Liver (tissue), 8 donors: ENCODE measurements at regions not wholly inside any gene's neighbourhood (a gene's known extent, or its start where the extent isn't known, plus 50 kb on each side); places are given as distances from the start of the nearest gene placed in this dataset.

ENCODE experiments used
- DNase-seq: peaks from one replicate; pipeline ENCODE4 v3.0.0-alpha.2; 2017; ENCODE audit warnings: low spot score
- H3K27ac ChIP-seq, 2 donors: one replicate each; pipeline ENCODE4 v1.7.0; 2013; ENCODE audit warnings: inconsistent platforms in 2 of 2, low read length in 2 of 2, control low read depth in 1 of 2, low read depth in 1 of 2, mild to moderate bottlenecking in 1 of 2
- H3K27me3 ChIP-seq, 4 donors: one replicate each; pipeline versions ENCODE4 v1.6.1 to v1.7.0; 2013; ENCODE audit warnings: low read length in 3 of 4, inconsistent platforms in 1 of 4, mild to moderate bottlenecking in 1 of 4, moderate library complexity in 1 of 4; ENCODE audit not compliant: control insufficient read depth in 4 of 4, insufficient read depth in 4 of 4
- H3K36me3 ChIP-seq, 4 donors: one replicate each; pipeline versions ENCODE4 v1.6.1 to v1.7.0; 2013; ENCODE audit warnings: low read length in 3 of 4, mild to moderate bottlenecking in 3 of 4, low read depth in 1 of 4, moderate library complexity in 1 of 4; ENCODE audit not compliant: control insufficient read depth in 4 of 4, insufficient read depth in 3 of 4
- H3K4me1 ChIP-seq, 4 donors: one replicate each; pipeline versions ENCODE4 v1.6.1 to v1.7.0; 2013; ENCODE audit warnings: low read length in 3 of 4, mild to moderate bottlenecking in 3 of 4, moderate library complexity in 1 of 4; ENCODE audit not compliant: control insufficient read depth in 4 of 4, insufficient read depth in 4 of 4
- H3K4me3 ChIP-seq, 3 donors: one replicate each; pipeline versions ENCODE4 v1.6.1 to v1.7.0; 2013; ENCODE audit warnings: low read length in 3 of 3, control low read depth in 1 of 3, low read depth in 1 of 3, mild to moderate bottlenecking in 1 of 3
- H3K9ac ChIP-seq, 2 donors: one replicate each; pipeline ENCODE4 v1.7.0; 2013; ENCODE audit warnings: low read length in 2 of 2, mild to moderate bottlenecking in 2 of 2, moderate library complexity in 2 of 2, control low read depth in 1 of 2, low read depth in 1 of 2
- H3K9me3 ChIP-seq, 4 donors: one replicate each; pipeline versions ENCODE4 v1.6.1 to v1.7.0; 2013; ENCODE audit warnings: low read length in 3 of 4; ENCODE audit not compliant: control insufficient read depth in 4 of 4
- EGR1 ChIP-seq, 2 donors: IDR thresholded peaks; 2 replicates each; pipeline ENCODE4 v1.6.1; 2016 to 2018; ENCODE audit warnings: antibody characterized with exemption in 2 of 2, low read depth in 2 of 2
- FOXA2 ChIP-seq: IDR thresholded peaks from 2 replicates; pipeline ENCODE4 v1.6.1; 2016; ENCODE audit warnings: antibody characterized with exemption
- GABPA ChIP-seq, 2 donors: IDR thresholded peaks in 1 of 2; conservative IDR thresholded peaks in 1 of 2; 2 replicates each; pipeline ENCODE4 v1.6.1; 2016; ENCODE audit warnings: antibody characterized with exemption in 2 of 2, mild to moderate bottlenecking in 1 of 2, moderate library complexity in 1 of 2
- NR2F2 ChIP-seq: IDR thresholded peaks from 2 replicates; pipeline ENCODE4 v1.6.1; 2016; ENCODE audit warnings: antibody characterized with exemption
- RXRA ChIP-seq, 2 donors: IDR thresholded peaks; 2 replicates each; pipeline ENCODE4 v1.6.1; 2017 to 2018; ENCODE audit warnings: antibody characterized with exemption in 2 of 2, mild to moderate bottlenecking in 1 of 2
- SP1 ChIP-seq: IDR thresholded peaks from 2 replicates; pipeline ENCODE4 v1.6.1; 2018; ENCODE audit warnings: antibody characterized with exemption, mild to moderate bottlenecking
- TAF1 ChIP-seq: conservative IDR thresholded peaks from 2 replicates; pipeline ENCODE4 v1.6.1; 2016; ENCODE audit warnings: antibody characterized with exemption, mild to moderate bottlenecking
- YY1 ChIP-seq: IDR thresholded peaks from 2 replicates; pipeline ENCODE4 v1.6.1; 2016; ENCODE audit warnings: antibody characterized with exemption, mild to moderate bottlenecking
- WGBS: extraction: QIAGEN DNeasy Blood & Tissue Kit; methylation state at CpG from one replicate; pipeline ENCODE4 v1.1.7; 2013; 5-methylcytosine and 5-hydroxymethylcytosine counted together
- TF ChIP-seq, protein P1 (sequence below): IDR thresholded peaks from 2 replicates; pipeline ENCODE4 v1.6.1; 2016; ENCODE audit warnings: antibody characterized with exemption
- TF ChIP-seq, protein P2 (sequence below): IDR thresholded peaks from 2 replicates; pipeline ENCODE4 v1.6.1; 2016; ENCODE audit warnings: antibody characterized with exemption
- TF ChIP-seq, protein P3 (sequence below): fragments of 150-350 bp; IDR thresholded peaks from 2 replicates; pipeline ENCODE4 v1.5.1; 2017; ENCODE audit warnings: improper control_type of control experiment, low read depth, low read length; ENCODE audit not compliant: missing input control
- TF ChIP-seq, protein P4 (sequence below): IDR thresholded peaks from 2 replicates; pipeline ENCODE4 v1.6.1; 2016; ENCODE audit warnings: antibody characterized with exemption
- donor health status: healthy.
- donor health status: healthy.
- donor health status: healthy.
- donor health status: healthy.
- donor health status: healthy.

DNA sequence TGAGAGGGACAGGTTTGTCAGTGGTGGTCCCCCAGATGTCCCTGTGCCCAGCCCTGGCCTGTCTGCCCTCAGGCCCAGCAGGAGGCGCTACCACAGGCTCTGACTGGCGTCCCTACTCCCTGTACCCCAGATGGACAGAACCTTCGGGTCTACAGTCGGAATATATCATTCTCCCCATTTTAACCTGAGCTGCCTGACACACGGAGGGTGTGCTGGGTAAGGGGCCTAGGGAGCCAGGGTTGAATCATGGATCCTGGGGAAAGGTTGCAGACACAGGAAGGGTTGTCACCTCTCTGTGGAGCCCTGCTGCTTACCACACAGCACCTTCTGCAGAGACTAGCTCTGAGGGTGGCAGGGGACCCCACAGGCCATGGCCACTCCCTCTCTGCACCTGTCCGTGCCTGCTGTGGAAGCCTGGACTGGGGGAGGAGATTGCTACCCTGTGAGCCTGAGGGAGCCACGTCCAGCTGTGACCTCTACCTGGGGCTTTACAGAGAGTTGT lies 162.2 kb upstream of the ZNF267 start:
- Histone ChIP-seq H3K36me3 (peaks cover 5 to 31% (median 14%) of the 10 kb centered on the region in 4 donors), H3K27ac (no peak overlapping the region), H3K4me3 (no peak overlapping the region), H3K27me3 (no peaks in the 10 kb centered on the region), H3K9ac (no peak overlapping the region), H3K9me3 (no peaks in the 10 kb centered on the region), H3K4me1 (peaks cover 4 to 15% (median 9%) of the 10 kb centered on the region in 4 donors)
- no peak for TF ChIP-seq FOXA2
- no peak for TF ChIP-seq TAF1
- TF ChIP-seq SP1, result no peak
- no peak for TF ChIP-seq RXRA (IDR thresholded peaks at IDR 0.05)
- TF ChIP-seq, protein P1, sequence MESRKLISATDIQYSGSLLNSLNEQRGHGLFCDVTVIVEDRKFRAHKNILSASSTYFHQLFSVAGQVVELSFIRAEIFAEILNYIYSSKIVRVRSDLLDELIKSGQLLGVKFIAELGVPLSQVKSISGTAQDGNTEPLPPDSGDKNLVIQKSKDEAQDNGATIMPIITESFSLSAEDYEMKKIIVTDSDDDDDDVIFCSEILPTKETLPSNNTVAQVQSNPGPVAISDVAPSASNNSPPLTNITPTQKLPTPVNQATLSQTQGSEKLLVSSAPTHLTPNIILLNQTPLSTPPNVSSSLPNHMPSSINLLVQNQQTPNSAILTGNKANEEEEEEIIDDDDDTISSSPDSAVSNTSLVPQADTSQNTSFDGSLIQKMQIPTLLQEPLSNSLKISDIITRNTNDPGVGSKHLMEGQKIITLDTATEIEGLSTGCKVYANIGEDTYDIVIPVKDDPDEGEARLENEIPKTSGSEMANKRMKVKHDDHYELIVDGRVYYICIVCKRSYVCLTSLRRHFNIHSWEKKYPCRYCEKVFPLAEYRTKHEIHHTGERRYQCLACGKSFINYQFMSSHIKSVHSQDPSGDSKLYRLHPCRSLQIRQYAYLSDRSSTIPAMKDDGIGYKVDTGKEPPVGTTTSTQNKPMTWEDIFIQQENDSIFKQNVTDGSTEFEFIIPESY, result no peak
- TF ChIP-seq, protein P2, sequence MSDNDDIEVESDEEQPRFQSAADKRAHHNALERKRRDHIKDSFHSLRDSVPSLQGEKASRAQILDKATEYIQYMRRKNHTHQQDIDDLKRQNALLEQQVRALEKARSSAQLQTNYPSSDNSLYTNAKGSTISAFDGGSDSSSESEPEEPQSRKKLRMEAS, result no peak
- no peak for TF ChIP-seq GABPA (IDR thresholded peaks at IDR 0.05 in 1 of 2, conservative IDR thresholded peaks at IDR 0.05 in 1 of 2)
- WGBS, result 78% methylated on average over 7 of the region's 7 CpGs
- DNase-seq, result no peak

DNA sequence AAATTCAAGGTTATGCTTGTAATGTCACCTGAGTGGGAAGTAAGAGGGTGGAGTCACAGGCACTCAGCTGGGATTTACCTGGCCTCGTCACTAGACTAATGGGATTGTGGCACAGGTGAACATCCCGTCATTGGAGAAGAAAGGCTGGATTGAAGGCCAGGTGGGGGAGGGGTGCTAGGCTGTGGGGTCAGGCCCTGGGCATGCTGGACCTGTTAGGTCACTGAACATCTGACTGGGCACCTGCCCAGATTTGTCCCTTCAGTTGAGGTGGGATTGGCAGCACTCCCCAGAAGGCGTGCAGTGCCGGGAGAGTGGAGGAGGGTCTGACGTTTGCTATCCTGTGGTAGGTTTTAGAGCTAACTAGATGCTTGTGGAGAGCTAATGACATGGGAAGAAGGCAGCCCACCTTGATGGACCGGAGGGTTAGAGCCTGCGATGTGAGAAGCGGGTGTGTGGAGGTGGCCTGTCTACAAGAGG lies 161.5 kb upstream of the ZNF267 start:
- Histone ChIP-seq H3K27ac (no peak overlapping the region), H3K4me1 (peaks cover 4 to 15% (median 9%) of the 10 kb centered on the region in 4 donors), H3K9ac (no peak overlapping the region), H3K27me3 (no peaks in the 10 kb centered on the region), H3K4me3 (no peak overlapping the region), H3K9me3 (no peaks in the 10 kb centered on the region), H3K36me3 (peaks cover 0 to 24% (median 10%) of the 10 kb centered on the region in 4 donors)
- WGBS, result 83% methylated on average over 8 of the region's 8 CpGs
- DNase-seq, result no peak
- TF ChIP-seq, protein P2, result no peak
- TF ChIP-seq, protein P3, sequence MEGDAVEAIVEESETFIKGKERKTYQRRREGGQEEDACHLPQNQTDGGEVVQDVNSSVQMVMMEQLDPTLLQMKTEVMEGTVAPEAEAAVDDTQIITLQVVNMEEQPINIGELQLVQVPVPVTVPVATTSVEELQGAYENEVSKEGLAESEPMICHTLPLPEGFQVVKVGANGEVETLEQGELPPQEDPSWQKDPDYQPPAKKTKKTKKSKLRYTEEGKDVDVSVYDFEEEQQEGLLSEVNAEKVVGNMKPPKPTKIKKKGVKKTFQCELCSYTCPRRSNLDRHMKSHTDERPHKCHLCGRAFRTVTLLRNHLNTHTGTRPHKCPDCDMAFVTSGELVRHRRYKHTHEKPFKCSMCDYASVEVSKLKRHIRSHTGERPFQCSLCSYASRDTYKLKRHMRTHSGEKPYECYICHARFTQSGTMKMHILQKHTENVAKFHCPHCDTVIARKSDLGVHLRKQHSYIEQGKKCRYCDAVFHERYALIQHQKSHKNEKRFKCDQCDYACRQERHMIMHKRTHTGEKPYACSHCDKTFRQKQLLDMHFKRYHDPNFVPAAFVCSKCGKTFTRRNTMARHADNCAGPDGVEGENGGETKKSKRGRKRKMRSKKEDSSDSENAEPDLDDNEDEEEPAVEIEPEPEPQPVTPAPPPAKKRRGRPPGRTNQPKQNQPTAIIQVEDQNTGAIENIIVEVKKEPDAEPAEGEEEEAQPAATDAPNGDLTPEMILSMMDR, result no peak
- no peak for TF ChIP-seq FOXA2

DNA sequence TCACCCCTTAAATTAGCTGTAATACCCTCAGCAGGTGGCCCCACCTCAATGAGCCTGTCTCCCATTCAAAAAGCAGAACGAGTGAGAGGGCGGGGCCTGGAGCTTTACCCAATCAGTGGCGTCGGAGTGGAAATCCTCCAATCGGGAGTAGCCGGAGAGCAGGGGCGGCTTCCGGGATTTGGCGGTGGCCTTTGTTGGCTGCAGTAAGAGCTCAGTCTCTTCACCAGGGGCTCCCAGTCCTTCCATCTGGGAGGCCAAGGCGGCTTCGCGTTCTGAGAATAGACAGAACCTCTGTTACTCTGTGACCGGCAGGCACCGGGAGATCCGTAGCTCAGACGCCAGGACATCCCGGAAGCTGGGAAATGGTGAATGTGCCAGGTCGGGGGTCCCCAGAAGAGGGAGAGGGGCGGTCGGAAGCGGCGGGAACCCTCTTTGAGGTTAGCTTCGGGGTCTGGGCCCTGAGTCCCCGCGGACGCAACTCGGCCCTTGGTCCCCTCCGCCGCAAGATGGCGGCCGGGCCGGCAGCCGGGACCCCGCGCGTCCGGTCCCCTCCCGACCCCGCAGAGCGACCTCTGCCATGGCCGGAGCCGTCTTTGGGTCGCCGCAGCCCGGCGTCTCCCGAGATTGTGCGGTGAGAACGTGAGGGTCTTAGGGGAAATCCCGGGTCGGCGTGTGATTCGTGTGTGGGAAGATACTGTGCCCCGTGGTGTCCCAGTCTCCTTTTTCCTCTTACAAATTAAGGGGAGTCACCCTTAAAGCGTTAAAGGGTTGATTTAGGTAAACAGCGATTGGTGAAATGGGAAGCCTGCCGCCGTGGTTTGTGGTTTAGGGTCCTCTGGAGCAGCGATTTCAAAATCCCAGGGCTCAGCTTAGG lies 160.3 kb upstream of the ZNF267 start:
- H3K4me3 ChIP-seq, result peak overlapping the region; percentile 73 to 88 (median 85)
- H3K9me3 ChIP-seq, result no peaks in the 10 kb centered on the region
- DNase-seq, result peak; percentile 92
- under 1% methylated on average over 59 of the region's 59 CpGs for WGBS
- H3K27ac ChIP-seq, result peak overlapping the region; percentile 64 to 84
- TF ChIP-seq TAF1 (peak; percentile 88), NR2F2 (peak; percentile 11), SP1 (peak; percentile 80), YY1 (peak; percentile 88), GABPA (IDR thresholded peaks at IDR 0.05 in 1 of 2, conservative IDR thresholded peaks at IDR 0.05 in 1 of 2) (peak in 1 of 2 donors; percentile 80), RXRA (IDR thresholded peaks at IDR 0.05) (no peak), FOXA2 (no peak), EGR1 (IDR thresholded peaks at IDR 0.05; ENCODE audit: low read depth in 2 of 2) (peak in 1 of 2 donors; percentile 40)
- TF ChIP-seq, protein P4, sequence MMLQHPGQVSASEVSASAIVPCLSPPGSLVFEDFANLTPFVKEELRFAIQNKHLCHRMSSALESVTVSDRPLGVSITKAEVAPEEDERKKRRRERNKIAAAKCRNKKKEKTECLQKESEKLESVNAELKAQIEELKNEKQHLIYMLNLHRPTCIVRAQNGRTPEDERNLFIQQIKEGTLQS, result no peak
- H3K36me3 ChIP-seq, result peaks cover 0 to 12% (median 2%) of the 10 kb centered on the region in 4 donors
- H3K4me1 ChIP-seq, result peaks cover 4 to 15% (median 9%) of the 10 kb centered on the region in 4 donors
- H3K9ac ChIP-seq, result peak overlapping the region; percentile 87 to 93
- no peaks in the 10 kb centered on the region for H3K27me3 ChIP-seq
